HG03521 (cell line): ENCODE measurements at regions not wholly inside any gene's neighbourhood (a gene's known extent, or its start where the extent isn't known, plus 50 kb on each side); places are given as distances from the start of the nearest gene placed in this dataset.
A peak's percentile ranks its signal among the peaks of the same experiment; 100 is the strongest.
"Not testable (repeated sequence)": the region's sequence is repeated elsewhere in the genome, so short reads cannot be mapped to it uniquely, and the experiment has no call there.

Experiments
- ATAC-seq: cut with Tn5 transposase; IDR thresholded peaks from one replicate; pipeline ENCODE4 v1.9.1; 2021; ENCODE audit warnings: mild to moderate bottlenecking, moderate library complexity; ENCODE audit not compliant: unreplicated experiment

DNA sequence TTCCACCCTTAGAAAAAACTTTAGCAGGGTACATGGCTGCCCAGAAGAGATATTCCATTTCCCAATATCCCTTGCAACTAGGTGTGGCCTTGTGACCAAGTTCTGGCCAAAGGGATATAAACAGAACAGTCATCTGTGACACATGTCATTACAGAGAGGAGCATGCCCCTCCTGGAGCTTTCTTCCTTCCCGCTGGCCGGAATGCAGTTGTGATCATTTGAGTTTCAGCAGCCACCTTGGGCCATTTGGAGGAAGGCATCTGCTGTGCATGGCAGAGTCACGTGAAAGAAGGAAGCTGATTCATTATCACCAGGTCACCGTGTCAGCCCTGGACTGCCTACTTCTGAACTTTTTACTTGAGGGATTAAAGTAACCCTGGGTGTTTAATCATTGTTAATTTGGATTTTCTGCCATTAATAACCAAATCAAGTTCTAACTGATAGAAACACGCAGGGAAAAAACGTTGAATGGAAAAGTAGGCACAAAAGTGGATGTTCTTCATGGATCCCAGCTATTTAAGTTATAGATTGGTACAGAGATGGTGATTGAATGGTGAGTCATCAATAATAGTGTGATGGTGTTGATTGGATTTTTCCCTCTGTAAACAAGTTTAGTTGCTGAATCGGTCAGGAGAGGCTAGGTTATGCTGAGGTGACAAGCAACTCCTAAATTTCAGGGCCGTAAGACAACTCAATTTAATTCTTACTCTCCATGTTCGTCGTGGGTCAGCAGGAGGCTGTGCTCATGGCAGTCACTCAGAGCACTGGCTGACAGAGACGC, 80.7 kb upstream of the CCDC167 start:
- no peak for ATAC-seq

DNA sequence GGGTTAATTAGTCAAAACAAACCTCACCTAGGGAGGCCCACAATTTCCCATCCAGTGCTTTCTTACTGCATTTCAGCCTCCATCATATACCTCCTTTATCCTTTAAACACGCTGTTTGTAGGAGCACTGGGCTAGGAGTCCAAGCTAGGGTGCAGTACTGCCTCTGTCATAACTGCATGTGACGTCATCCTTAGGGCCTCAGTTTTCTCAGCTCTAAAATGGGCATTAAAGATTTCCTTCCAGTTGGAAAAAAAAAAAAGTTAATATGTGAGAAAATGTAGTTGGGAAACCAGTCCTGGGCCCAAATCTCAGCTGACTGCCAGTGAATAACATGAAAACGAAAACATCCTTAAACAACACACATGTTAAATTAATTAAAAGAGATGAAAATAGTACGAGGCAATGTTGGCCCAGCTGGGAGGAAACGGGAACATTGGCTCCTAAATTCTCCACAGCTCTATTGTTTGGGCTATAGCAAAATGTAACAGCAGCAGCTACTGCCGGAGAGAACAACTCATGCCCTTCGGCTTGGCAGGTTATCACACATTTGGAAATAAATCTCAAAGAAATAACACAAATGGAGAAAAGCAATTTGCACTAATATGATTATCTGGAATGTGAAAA, 79.9 kb upstream of the CCDC167 start:
- no peak for ATAC-seq

DNA sequence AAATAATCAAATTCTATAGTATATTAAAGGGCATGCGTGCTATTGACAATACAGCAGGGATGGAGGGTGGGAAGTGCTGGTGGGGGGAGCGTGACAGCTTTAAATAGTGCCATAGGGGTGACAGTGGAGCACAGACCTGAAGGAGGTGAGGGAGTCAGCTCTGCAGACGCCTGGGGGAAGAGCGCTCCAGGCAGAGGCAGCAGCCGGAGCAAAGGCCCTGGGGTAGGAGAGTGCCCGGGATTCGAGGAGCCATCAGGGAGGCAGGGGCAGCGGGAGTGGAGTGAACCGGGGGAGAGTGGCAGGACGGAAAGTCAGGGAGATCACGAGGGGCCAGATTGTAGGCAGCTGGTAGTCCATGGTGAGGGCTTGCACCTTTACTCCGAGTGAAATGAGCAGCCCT, 78.4 kb upstream of the CCDC167 start:
- no peak for ATAC-seq

DNA sequence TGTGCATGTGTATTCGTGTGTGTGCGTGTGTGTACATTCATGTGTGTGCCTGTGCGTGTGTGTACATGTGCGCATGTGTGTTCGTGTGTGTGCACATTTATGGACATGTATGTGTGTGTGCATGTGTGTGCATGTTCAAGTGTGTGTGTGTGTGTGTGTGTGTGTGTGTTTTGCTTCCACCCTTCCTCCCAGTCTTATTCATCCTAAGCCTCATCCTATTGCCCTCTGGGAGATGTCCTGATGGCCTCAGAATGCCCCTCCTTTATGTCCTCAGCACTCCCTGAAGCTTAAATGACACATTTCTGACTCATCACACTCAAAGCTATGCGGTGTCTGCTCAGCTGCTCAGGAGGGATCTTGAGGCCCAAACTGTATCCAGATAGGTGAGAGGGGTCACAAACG, 76.6 kb upstream of the CCDC167 start:
- no peak for ATAC-seq

DNA sequence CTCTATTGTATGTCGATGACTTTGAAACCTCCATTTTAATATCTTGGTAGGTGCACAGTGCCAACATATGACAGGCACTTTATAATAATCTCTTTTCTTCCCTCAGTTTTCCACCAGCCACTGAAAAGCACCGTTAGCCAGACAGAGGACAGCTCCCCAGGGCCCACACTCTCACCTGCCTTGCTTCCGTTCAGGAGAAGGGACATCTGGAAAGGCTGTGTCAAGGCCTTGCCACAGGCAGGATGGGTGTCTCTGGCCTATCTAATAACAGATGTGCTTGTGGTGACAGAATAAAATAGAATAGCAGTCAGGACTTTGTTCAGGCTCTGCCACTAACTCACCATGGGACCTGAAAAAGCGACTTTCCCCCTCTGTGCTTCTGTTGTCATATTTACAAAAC, 75.5 kb upstream of the CCDC167 start:
- no peak for ATAC-seq

- ATAC-seq = no peak
Measured at GRCh38 chr6:37572334-37572733, 72.6 kb upstream of the CCDC167 start.

DNA sequence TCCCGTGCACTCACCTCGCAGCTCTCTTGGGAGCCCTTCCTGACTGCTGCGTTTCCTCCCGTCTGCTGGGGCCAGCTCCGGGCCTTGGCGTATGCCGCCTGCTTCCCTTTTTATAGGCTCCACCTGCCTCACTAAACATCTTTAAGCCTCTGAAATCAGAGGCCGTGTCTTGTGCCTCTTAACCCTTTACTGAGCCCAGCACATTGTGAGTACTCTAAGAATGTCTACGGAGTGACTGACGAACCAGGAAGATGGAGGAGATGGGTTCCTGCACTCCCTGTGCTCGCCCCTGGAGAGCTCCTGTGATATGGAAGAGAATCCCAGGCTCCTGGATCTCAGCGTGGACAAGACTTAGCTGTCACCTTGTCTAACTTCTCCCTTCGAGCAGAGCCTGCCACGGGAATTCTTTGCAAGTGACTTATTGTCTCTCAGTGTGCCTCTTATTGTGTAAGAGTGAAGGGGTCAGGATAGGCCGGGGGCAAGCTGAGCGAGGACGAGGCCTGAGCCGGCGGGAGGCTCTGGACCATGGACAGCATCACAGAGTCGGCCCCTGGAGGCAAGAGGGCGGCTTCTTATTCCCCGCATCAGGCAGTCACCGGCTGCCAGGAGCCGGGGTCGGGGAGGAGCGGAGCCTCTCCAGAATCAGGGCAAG, 70.9 kb upstream of the CCDC167 start:
- ATAC-seq = no peak

DNA sequence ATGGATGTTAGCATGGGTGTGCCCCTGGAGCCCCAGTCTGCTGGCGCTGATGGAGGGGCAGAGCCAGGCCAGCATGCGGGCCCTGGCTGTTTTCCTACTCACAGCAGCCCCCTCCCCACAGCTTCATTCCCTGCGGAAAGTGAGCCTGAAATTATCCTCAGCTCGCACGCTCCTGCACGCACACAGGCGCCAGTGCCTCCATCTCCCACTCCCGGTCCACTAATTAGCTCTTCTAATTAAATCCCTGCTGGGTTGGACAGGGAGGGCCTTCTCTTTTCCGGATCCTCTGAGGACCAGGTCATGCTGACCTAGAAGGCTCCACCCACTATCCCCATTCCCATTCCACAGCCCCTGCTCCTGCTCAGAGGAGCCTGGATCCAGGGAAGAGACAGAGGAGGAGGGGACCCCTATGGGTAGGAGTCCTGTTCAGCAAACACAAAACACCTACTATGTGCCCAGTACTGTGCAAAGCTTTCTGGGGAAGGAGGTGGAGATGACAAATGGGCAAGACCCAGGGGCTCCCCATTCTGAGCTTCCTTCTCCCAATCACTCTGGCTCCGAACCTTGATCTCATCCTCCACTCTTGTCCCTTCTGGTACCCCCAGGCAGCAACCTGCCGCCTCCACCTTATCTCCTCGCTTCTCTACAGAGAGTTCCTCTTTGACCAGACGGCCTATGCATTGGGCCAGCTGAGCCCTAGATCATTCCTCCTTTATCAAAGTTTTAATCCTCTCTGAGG, 70.2 kb upstream of the CCDC167 start:
- no peak for ATAC-seq

DNA sequence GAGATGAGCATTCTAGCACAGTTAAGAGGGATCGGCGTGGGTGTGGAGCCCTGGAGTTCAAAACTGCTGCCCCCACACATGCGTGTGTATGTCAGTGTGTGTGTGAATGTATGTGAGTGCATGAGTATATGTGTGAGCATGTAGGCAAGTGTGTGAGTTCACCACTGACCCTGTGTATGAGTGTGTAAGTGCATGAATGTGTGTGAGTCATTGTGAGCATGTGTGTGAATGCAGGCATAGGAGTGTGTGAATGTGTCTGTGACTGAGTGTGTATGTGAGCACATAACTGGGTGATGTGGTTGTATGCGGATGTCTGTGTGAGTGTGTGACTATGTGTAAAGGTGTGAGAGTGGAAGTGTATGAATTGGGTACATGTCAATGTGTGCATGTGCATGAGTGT, 69.6 kb upstream of the CCDC167 start:
- no peak for ATAC-seq

GRCh38 chr6:37566950-37567349, 67.3 kb upstream of the CCDC167 start:
- ATAC-seq = no peak

- peak; percentile 41 for ATAC-seq
Measured at GRCh38 chr6:37566111-37566949, 66.6 kb upstream of the CCDC167 start.

- no peak for ATAC-seq
Measured at GRCh38 chr6:37565267-37566110, 65.8 kb upstream of the CCDC167 start.

- ATAC-seq = not testable (repeated sequence)
Measured at GRCh38 chr6:37562926-37563288, 63.2 kb upstream of the CCDC167 start.

GRCh38 chr6:37561361-37561760, 61.7 kb upstream of the CCDC167 start:
- ATAC-seq = no peak

GRCh38 chr6:37560737-37561103, 61.0 kb upstream of the CCDC167 start:
- ATAC-seq = no peak

GRCh38 chr6:37559501-37559900, 59.8 kb upstream of the CCDC167 start:
- no peak for ATAC-seq

DNA sequence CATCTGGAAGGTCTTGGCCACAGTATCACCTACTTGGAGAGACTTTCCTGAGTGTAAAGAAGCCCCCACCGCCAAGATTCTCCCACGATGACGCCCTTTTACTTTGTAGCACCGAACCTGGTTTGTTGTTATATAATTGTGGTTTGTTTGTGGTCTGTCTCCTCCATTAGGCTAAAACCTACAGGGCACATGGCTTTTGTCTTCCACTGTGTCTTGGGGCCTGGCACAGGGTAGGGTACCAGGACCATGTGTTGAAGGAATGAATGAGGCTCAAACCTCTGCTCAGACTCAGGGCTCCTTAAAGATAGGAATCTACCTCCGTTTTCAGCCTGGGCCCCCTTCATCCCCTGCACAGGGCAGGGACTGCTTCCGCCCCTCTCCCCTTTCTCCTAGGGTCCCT, 59.4 kb upstream of the CCDC167 start:
- no peak for ATAC-seq

DNA sequence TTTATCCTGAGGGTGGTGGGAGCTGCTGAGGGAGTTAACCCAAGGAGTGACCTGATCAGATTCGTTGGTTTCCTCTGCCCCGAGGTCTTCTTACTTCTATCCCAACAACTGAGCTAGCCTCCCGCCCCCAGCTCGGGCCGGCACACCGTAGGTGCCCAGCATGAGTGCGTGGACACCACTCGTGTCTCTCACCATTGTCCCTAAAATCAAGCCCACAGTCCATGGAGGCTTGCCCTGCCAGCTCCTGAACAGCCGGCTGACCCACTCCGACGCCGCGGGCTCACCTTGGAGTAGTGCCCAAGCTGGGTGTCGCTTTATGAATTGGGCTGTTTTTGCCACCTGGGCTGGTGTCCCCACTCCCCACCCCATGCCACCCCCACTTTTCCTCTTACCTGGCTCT, 59.0 kb upstream of the CCDC167 start:
- ATAC-seq = no peak

DNA sequence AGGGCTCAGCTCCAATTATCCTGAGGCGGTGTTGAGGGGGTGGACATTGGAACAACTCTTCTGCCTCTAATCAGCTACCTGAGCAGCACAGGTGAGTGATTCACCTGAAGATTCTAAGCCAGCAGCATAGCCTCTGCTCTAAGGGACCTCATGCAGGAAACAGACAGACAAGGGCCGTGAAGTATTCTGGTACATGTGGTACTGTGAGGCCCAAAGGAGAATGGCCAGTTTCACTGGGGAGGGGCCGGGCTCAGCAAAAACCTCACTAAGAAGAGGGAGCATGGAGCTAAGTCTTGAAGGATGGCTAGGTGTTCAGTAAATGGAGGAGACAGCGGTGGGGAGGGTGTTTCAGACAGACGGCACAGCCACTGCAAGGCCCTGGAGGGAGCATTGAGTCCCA, 58.5 kb upstream of the CCDC167 start:
- no peak for ATAC-seq

DNA sequence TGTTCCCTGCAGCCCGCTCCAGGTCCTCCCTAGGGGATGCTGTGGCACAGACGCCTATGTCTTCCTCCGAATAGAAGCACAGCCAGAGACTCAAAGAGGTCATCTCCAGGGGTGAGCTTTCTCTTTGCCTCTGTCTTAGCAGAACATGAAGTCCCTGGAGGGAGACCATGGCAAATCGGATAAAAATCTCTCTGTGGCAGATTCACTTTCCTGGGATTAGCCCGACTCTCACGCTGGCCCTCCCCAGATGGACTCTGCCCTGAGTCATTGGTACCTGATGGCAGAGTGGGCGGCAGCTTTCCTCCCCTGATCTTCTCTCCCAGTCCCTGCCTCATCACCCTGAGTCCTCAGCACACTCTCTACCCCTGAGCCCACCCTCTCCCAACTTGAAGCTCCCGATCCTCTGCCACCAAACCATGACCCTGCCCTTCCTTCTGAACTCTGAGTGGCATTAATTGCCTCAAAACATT, 58.0 kb upstream of the CCDC167 start:
- ATAC-seq = no peak
